SIG-M5 (cell line): ENCODE measurements at regions not wholly inside any gene's neighbourhood (a gene's known extent, or its start where the extent isn't known, plus 50 kb on each side); places are given as distances from the start of the nearest gene placed in this dataset.

Source experiments
- DNase-seq: peaks from one replicate; lab custom pipeline; 2025; lab: John Stamatoyannopoulos, UW

DNA sequence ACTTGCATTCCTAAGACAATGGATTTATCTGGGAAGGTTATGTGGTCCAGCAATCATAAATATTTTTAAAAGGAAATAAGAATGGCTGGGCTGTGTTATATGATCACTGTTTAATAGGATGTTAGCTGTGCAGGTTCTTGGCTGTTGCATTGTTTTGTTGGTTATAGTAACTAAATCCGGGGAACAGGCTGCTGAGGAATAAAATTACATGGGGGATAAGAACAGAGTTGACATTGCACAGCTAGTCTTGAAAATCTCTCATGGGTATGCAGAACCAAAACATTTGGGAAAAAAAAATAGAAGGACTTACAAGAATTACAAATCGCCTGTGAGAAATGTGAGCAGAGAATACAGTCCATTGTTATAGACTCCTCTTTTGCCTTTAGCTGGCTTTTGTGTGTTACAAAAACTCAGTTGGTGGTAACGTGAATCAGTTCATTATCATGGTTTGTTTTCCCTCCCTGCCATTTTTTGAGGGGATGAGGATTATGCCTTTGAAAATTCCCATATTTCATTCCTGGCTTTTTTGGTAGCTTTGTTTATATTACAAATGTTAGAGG, 375.3 kb upstream of the DAB2 start:
- no peak for DNase-seq

DNA sequence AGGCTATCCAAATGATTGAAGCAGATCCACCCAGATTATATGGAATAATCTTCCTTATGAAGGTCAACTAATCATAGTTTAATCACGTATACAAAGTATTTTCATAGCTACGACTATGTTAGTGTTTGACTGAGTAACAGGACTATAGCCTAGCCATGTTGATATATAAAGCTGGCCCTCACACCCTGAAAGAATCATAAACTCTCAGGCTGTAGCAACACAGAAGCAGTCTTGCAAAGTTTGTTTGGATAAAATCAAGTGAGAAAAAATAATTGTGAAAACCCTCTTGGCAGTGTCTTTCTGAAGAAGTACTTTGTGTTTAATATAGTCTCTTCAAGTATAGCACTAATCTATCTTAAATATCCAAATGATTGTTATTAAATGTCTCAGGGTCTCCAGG, 374.5 kb upstream of the DAB2 start:
- DNase-seq: no peak

- no peak for DNase-seq
These were observed 369.9 kb upstream of the DAB2 start for GRCh38 chr5:39794513-39795210.

GRCh38 chr5:39785410-39785809, 360.6 kb upstream of the DAB2 start:
- DNase-seq: no peak

DNA sequence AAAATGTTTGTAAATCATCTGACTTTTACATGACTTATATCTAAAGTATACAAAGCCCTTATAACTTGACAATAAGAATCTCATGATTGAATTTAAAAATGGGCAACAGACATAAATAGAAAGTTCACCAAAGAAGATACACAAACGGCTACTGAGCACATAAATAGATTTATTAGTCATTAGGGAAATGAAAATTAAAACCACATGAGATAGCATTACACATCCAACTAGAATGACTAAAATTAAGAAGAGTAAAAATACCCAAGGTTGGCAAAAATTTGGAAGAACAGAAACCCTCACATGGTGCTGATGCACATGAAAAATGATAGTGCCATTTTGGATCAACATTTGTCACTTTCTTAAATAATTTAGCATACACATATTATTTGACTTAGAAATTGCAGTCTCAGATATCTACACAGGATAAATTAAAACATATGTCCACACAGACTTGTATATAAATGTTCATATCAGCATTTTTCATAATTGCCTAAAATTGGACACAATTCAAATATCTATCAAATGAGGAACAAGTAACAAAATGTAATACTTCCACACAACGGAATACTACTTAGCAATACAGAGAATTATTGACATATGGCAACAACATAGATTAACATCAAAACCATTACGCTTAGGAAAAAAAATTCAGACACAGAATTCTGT, 359.1 kb upstream of the DAB2 start:
- DNase-seq: no peak

GRCh38 chr5:39780347-39780746, 355.6 kb upstream of the DAB2 start:
- no peak for DNase-seq

DNA sequence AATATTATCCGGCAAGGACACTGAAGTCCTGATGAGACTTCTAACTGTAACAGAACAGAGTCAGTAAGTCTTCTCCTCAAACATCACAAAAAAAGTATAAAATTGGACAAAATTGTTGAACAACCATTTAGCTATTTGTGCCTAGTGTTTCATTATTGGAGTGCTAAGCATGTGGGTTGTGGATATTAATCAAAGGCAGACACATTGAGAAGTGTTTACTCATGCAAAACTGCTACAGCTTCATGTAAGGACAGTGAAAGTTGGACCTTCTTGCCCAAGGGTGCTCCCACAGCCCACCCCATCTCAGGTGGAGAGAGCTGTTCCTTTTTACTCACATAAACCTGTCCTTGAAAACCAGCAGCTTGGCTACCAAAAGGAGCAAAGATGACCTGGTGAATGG, 355.1 kb upstream of the DAB2 start:
- DNase-seq: no peak

DNA sequence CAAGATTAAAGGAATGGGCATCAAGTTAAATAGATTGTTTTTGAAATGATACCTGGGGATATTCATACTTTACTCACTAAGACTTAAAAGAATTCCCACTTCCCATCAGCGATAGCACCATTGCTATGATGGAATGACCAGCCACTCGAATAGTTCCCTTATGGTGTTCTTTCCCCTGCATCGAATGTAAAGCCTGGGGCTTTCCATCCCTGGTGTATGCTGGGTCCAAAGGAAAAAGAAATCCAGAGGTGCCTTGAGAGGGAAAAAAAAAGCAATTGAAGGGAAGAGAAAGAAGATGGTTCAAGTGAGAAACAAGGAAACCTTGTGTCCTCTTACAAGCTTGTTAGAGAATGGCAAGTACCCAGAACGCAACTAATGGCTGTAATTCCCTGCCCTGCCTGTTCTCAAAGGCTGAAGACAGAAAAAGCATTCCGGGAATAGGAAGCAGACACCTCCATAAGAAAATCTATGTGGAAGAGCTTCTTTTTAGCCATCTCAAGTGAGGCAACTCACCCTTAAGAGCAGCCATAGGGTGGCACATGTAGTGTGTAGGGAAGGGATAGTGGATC, 351.1 kb upstream of the DAB2 start:
- DNase-seq: no peak

DNA sequence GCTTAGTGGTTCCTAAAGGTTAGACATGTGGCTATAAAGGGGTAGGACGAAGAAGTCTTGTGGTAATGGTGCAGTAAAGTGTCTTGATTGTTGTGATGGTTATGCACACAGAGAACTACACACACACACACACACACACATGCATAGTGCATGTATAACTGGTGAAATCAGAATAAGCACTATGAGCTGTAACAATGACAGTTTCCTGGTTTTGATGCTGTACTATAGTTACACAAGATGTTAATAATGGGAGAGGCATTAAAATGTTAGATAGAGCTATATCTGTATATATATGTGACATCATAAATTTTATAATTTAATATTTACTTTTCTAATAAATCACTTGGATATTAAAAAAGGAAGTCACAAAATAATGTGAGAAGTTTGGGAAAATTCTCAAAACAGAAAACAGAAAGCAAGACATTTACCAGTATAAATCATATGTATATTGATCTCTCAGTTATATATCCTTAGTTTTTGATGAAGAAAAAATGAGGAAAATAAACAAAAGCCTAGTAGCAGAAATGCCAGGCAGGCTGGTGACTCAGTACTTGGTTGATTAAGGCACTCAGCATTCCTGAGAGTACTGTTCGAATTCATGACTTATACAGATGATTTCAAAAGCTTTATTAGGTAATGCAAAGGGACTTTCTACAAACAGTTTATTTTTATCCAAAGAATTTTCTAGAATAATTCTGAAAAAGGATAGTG, 350.5 kb upstream of the DAB2 start:
- DNase-seq: no peak

- DNase-seq: no peak
These were observed 349.8 kb upstream of the DAB2 start for GRCh38 chr5:39774605-39775004.

- no peak for DNase-seq
These were observed 347.5 kb upstream of the DAB2 start for GRCh38 chr5:39772307-39772706.

GRCh38 chr5:39767916-39768315, 343.1 kb upstream of the DAB2 start:
- no peak for DNase-seq

- no peak for DNase-seq
These were observed 340.6 kb upstream of the DAB2 start for GRCh38 chr5:39765366-39765765.

- DNase-seq: no peak
These were observed 338.0 kb upstream of the DAB2 start for GRCh38 chr5:39762761-39763160.

DNA sequence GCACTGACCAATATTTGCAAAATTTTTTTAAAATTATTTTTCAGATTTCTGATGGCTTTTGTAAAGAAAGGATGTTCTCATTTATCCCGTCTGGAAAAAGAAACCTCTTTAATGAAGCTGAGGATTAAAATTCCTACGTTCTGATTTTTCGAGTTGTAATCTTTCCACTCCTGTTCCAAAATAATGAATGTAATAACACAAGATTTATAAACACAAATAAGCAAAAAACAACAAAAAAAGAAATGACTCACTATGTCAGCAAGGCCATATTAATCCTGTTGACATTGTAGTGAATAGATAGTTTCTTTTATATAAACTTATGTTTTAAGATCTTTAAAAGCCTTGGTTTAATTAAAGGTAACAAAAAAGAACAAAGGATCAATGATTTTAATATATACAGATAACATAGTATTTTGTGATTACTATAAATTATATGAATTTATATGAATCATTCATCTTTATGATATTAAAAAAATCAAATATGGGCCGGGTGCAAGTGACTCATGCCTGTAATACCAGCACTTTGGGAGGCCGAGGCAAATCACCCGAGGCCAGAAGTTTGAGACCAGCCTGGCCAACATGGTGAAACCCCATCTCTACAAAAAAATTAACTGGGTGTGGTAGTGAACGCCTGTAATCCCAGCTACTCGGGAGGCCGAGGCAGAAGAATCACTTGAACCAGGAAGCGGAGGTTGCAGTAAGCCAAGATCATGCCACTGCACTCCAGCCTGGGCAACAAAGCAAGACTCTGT, 336.6 kb upstream of the DAB2 start:
- DNase-seq: no peak

- DNase-seq: peak; percentile 17
These were observed 335.8 kb upstream of the DAB2 start for GRCh38 chr5:39760385-39761198.

DNA sequence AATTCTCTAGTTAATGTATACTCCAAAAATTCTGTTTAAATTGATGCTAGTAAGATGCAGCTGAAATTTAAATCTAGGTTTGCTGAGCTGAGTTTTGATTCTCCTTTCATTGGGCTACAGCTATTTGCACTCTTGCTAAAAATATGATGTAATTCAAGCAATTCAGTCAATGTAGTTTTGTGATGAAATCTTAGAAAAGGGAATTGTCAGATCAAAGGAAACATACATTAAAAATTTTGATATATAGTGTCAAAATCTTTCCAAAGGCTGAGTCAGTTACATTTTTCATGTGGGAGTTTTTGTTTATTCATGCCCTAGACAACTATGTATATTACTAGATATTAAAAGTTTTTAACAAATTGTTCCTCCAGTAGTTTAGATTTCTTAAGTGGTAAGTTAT, 334.9 kb upstream of the DAB2 start:
- DNase-seq: no peak

DNA sequence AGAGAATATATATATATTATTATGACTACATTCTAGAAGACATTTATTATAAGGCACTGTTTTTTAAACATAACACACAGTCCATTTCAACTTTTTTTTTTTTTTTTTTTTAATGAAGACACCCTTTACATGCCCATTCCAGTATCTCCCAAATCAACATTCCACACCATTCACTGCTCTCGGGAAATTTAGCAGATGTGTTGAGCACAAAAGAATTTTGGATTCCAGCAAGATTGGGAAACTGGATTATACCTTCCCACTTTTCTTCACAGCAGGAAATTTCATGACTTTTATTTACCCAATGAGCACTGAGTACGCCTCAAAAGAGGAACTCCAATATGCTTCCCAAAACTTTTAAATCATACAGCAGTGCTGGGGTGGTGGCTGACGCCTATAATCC, 333.6 kb upstream of the DAB2 start:
- no peak for DNase-seq

DNA sequence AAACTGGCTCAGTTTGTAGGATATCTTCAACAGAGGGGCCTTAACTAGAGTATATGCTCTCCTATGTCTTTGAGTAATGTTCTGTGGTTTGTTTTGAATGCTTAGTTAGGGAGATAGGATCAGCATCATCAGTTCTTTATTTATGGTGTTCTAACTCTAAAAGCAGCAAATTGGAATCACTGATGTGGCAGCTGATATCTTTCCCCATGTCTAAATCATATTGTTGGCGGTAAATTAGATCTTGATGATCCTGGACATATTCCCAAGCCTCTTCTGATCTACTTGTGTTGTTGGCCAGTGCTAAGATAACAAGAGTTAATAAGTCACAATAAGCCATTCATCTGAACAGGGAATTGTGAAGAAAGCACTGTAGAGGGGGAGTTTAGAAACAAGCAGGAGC, 332.4 kb upstream of the DAB2 start:
- no peak for DNase-seq

- DNase-seq: no peak
These were observed 331.2 kb upstream of the DAB2 start for GRCh38 chr5:39755986-39756385.

- no peak for DNase-seq
These were observed 330.7 kb upstream of the DAB2 start for GRCh38 chr5:39755452-39755851.
